HG03378 (cell line): ENCODE measurements at regions not wholly inside any gene's neighbourhood (a gene's known extent, or its start where the extent isn't known, plus 50 kb on each side); places are given as distances from the start of the nearest gene placed in this dataset.
"Not testable (repeated sequence)": the region's sequence is repeated elsewhere in the genome, so short reads cannot be mapped to it uniquely, and the experiment has no call there.

Source experiments
- ATAC-seq: cut with Tn5 transposase; IDR thresholded peaks from one replicate; pipeline ENCODE4 v1.9.1; 2021; ENCODE audit warnings: mild to moderate bottlenecking, moderate library complexity; ENCODE audit not compliant: unreplicated experiment

DNA sequence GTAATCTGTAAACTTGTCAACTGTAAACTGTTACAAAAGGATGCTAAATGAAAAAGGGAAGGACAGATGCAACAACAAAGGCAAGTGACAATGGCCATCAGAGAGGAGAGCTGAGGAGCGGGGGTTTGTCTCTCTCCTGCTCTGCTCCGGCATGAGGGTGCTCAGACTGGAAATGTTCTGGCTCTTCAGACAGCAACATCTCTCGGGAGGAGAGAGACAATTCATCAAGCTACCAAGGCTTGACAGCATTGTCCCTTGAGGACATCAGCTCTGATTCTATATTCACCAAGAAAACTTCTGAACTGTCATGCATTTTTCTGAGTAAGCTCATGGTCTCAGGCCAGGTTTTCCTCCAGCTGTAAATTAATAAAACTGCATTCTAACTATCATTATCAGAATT, 408.2 kb downstream of the IGSF11 start:
- no peak for ATAC-seq

DNA sequence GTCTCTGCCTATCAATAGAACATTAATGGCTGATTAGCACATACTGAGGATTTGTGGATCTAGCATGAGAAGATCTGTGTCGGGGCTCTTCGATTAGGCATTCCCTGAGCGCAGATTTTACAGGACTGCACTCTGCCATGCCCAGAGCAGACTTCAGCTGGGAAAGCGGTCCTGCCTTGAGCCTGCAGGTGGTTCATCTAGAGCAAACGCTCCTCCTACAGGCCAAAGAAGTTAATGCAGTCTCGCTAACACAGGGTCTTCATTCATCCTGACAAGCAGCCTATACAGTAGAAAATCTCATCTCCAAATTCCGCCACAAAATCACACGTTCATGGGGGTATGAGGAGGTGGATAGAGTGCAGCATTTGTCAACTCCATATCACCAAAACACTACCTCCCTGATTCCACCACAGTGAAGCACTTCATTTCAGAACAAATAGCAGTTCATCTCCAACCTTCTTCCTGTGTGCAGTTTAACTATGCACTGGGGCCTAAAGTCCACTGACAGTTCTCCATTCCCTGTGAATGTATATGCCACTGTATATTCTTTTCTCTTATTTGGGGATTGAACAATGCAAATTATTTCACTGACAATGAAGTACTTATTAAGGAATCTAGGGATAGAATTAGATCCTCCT, 405.8 kb downstream of the IGSF11 start:
- peak; percentile 97 for ATAC-seq

- no peak for ATAC-seq
These were observed 404.8 kb downstream of the IGSF11 start for GRCh38 chr3:118629821-118630220.

DNA sequence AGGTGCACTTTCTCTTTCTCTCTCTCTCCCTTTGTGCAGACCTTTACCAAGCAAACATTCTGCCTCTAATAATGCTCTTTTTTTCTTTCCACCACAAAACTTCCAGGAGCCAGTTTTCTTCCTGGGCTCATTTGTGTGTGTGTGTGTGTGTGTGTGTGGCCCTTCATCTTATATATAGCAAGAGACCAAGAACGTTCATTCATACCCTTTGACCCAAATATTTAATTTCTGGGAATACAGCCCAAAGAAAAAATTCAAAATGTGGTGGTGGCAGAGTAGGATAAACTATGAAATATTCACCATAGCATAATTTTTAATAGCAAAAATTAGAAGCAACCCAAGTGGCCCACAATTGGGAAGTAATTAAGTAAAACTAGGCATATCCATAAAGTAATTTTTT, 398.9 kb downstream of the IGSF11 start:
- ATAC-seq, result no peak

- no peak for ATAC-seq
These were observed 397.8 kb downstream of the IGSF11 start for GRCh38 chr3:118636841-118637240.

DNA sequence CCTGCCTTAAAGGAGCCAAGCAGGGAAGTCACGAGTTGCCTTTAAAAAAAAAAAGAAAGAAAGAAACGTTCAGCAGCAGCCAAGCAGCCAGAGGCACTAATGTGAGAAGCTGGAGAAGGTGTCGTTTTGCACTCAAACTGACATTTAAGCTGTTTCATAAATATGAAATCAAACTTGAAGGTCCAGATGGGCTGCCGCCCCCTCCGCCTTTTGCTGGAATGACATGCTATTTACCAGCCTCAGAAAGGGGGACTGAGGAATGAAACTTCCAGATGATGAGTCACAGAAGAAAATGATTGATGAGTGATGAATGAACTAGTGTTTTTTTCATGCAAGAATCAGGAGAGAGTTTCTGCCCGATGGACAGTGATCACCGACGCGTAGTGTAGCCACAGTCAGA, 396.8 kb downstream of the IGSF11 start:
- no peak for ATAC-seq

GRCh38 chr3:118641608-118642007, 393.0 kb downstream of the IGSF11 start:
- peak; percentile 59 for ATAC-seq

- no peak for ATAC-seq
These were observed 363.5 kb downstream of the IGSF11 start for GRCh38 chr3:118671192-118671591.

DNA sequence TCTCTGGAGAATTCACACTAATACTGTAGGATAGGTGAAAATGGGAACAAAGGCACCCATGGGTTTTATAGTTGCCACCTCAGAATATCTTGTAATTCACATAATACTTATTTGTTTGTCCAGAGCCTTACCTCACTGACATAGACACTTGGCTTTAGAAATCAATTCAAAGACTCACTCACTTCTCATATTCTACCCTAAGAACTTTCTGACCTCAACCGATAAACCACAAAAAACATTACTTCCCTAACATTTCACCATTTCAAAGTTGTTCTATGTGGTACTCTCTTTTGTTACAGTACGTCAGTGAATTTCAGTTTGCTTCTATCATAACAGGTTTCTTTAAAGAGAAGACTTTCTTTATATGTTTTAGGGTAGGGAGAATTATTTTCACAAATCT, 359.3 kb downstream of the IGSF11 start:
- ATAC-seq, result no peak

GRCh38 chr3:118678663-118679062, 356.0 kb downstream of the IGSF11 start:
- not testable (repeated sequence) for ATAC-seq

DNA sequence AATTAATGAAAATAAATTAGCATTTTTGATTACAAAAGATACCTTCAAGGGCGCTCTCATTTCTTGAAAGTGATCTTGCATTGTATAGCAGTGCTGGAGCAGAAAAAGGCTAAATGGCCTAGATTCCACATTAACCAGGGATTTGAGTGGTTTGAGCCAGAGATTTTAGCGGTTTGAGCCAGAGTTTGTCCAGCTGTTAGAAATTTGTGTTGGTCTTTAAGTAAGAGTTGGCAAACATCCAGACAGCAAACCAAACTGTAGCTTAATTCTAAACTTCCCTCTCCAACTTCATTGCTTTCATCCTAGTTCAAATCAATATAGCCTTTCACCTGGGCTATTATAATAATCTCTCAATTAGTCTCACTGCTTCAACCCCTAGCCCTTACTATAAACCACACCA, 351.7 kb downstream of the IGSF11 start:
- ATAC-seq, result no peak

DNA sequence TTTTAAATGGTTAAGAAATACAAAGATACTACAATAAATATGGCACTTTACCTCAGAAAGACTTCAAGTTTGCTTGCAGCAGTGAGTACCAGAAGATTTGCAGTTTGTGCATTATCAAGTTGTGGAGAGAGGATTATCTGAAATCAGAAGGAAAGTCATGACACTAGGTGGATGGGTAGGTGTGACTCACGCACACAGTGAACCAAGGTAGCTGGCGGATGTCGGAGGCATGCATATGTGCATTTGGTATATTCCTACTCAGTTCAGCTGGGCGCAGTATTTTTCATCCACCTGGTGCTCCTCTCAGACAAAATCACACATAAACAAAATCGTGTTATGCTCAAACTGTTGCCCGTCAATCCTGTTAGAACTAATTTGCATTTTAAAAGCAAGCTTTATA, 351.0 kb downstream of the IGSF11 start:
- no peak for ATAC-seq

DNA sequence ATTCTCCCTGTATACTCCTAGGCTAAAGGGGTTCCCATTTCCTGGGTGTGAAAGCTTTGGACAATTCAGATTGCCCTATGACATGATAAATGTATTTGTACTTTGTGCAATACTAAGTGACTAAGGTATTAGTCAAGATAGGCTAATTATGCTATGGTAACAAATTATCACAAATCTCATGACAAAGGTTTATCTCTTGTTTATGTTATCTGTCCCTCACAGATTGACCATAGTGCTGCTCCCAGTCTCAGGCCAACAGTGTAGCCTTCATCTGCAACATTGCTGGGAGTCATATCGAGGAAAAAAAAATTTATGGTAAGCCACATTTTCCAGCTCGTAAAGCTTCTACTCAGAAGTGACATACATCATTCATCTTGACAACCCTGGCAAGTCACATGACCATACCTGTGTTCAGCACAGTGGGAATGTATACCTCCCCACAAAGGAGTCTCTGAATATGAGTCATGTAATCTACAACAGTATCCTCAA, 346.2 kb downstream of the IGSF11 start:
- ATAC-seq, result no peak

GRCh38 chr3:118692416-118692815, 342.2 kb downstream of the IGSF11 start:
- no peak for ATAC-seq

DNA sequence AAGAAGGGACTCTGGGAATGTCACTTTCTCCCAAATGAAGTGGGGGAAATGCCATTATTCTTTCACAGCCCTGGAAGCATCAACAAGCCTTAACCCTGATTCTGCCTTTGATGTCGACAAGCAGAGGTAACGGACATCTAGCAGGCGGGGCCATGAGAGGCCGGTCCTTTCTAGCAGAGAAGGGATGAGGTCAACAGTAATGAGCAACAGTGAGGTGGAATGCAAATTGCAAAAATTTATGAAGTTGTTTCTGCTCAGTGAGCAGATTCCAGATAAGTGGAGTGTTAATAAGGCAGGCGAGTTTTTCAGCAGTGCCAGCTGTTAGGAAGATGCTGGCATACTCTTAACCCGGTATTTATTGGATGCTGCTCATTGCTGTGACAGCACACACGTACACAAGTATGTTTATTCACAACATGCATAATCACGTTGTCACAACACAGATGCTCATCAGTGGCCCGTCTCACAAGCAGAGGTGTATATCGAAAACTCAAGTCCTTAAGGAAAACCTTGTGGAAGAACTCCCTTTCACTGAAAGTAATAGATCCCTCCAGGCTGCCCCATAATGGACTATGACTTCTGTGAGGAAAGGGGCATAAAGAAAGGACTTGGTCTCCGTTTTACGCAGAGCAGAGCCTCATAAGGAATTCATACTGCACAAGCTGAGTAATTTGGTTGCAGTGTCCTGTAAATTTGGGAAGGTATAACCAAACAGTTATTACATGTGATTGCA, 329.0 kb downstream of the IGSF11 start:
- no peak for ATAC-seq

DNA sequence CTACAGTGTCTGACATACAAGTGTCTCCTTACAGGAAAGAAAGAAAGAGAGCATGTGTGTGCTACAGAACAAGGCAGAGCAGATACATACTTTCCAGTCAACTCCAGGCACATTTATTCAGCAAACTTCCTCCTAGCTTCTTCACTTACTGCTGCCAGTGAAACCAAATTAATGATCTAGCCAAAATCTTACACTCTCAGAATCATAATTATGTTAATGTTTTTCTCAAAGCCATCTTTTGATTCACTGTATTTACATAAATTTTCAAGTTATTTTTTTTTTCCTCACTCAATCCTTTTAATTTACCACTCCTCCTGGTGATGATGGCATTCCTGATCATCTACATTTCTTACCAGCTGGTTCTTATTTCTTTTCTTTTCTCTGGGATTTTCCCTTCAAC, 326.7 kb downstream of the IGSF11 start:
- ATAC-seq, result no peak

GRCh38 chr3:118710532-118710931, 324.1 kb downstream of the IGSF11 start:
- ATAC-seq, result no peak

GRCh38 chr3:118713502-118714207, 321.0 kb downstream of the IGSF11 start:
- ATAC-seq, result no peak

DNA sequence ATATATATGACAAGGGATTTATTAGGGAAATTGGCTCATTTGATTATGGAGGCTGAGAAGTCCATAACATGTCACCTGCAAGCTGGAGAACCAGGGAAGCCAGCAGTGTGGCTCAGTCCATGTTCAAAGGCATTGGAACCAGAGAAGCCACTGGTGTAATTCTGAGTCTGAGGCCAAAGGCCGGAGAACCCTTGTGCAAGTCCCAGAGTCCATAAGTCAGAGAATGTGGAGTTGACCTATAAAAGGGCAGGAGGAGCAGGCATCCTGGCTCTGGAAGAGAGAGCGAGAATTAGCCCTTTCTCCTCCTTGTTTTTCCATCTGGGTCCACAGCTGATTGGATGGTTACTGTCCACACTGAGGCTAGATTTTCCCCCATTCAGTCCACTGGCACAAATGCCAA, 319.8 kb downstream of the IGSF11 start:
- no peak for ATAC-seq

- ATAC-seq, result no peak
These were observed 305.1 kb downstream of the IGSF11 start for GRCh38 chr3:118729546-118729945.

DNA sequence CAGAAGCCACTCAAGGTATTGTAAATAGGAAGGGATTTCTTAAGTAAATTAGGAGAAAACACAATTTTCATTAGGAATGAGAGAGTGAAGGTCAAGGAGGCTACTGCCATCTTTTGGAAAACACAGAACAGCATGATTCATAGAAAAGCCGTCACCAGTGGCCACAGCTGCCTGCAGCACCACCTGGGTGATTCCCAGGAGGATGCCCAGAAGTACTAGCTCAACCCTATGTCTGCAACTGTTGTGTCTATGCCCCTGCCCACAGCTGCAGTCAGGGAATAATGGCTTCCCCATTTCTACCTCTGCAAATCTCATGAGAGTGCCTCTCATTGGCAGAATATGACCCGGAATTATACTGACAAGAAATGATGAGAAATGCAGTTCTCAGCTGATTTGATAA, 300.0 kb downstream of the IGSF11 start:
- no peak for ATAC-seq

GRCh38 chr3:118736107-118736506, 298.5 kb downstream of the IGSF11 start:
- ATAC-seq, result no peak
